ENCODE measurements at regions not wholly inside any gene's neighbourhood (a gene's known extent, or its start where the extent isn't known, plus 50 kb on each side); places are given as distances from the start of the nearest gene placed in this dataset.

DNA sequence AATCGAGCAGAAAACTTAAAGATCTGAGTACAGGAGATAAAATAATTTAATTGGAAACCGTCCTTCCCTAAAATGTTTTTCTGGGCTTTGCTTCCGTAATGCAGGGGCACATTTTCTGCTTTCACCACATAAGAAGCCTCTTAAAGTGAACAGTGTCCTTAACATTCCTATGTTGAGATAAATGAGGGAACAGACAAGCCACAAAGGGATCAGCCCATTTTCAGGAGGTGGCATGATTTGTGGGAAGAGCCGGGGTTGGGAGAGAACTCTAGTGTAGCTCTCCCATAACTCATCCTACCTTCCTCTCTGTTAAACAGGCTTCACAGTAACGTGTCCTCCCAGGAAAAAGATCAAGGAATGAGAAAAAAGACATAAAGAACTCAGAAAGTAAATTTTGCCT is 56.9 kb upstream of the ACVR1C start:
- DNase-seq (ENCODE audit: low spot score), result no peak

DNA sequence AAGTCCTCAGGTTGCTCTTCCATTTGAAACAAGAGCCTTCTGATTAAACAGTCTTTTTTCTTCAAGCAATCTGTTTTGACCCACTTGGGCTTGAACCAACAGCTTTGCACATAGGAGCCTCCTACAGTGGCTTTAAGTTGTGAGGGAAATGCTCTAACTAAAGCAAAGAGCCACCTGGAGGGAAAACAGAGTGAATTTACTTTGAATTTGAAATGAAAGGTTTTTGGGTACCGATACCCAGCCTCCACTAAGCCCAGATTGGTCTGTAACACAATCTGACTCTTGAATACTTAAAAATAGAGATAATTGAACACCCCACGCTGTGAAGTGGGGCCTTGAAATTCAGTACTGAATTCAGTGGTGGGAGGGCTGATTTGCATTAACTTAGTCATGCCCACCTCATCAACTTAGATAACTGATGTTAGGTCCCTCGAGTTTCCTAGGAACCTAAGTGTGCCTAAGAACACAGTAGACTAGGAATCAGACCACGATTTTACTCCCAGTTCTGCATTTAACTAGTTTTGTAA is 56.3 kb upstream of the ACVR1C start:
- DNase-seq (ENCODE audit: low spot score), result peak; percentile 14
